ENCODE measurements at regions not wholly inside any gene's neighbourhood (a gene's known extent, or its start where the extent isn't known, plus 50 kb on each side); places are given as distances from the start of the nearest gene placed in this dataset.

GRCh38 chr13:38093425-38093824, 223.9 kb upstream of the TRPC4 start:
- Histone ChIP-seq H4K20me1 (ENCODE audit: insufficient read depth, low read length) (no peaks in the 10 kb centered on the region), H3K79me2 (ENCODE audit: insufficient read depth, low read length) (no peaks in the 10 kb centered on the region), H2AFZ (ENCODE audit: low read depth, low read length) (no peak overlapping the region), H3K4me3 (ENCODE audit: low read depth in 1 of 2, low read length in 2 of 2) (no peak overlapping the region), H3K9ac (ENCODE audit: low read depth, low read length) (no peak overlapping the region), H3K4me1 (ENCODE audit: insufficient read depth, low read length) (no peaks in the 10 kb centered on the region), H3K27ac (ENCODE audit: low read length) (no peak overlapping the region), H3K27me3 (ENCODE audit: insufficient read depth, low read length, poor library complexity) (no peaks in the 10 kb centered on the region), H3K9me3 (ENCODE audit: insufficient read depth, low read length, severe bottlenecking) (no peaks in the 10 kb centered on the region), H3K36me3 (ENCODE audit: insufficient read depth, low read length) (no peaks in the 10 kb centered on the region), H3K4me2 (ENCODE audit: insufficient read depth, low read length) (no peak overlapping the region)
- ATAC-seq (ENCODE audit: insufficient read depth, low read depth) (no peak), DNase-seq (no peak)
- TF ChIP-seq EZH2 (IDR thresholded peaks at IDR 0.05; ENCODE audit: borderline replicate concordance, low read depth, low read length, severe bottlenecking) (no peak), CTCF (IDR thresholded peaks at IDR 0.05; ENCODE audit: borderline replicate concordance, extremely low read depth, low read length, poor library complexity, severe bottlenecking) (no peak)

- Histone ChIP-seq H3K9ac (ENCODE audit: low read depth, low read length) (no peak overlapping the region), H3K27me3 (ENCODE audit: insufficient read depth, low read length, poor library complexity) (no peaks in the 10 kb centered on the region), H3K36me3 (ENCODE audit: insufficient read depth, low read length) (no peaks in the 10 kb centered on the region), H3K4me3 (ENCODE audit: low read depth in 1 of 2, low read length in 2 of 2) (no peak overlapping the region), H3K9me3 (ENCODE audit: insufficient read depth, low read length, severe bottlenecking) (peaks cover 7% of the 10 kb centered on the region), H2AFZ (ENCODE audit: low read depth, low read length) (no peak overlapping the region), H4K20me1 (ENCODE audit: insufficient read depth, low read length) (no peaks in the 10 kb centered on the region), H3K79me2 (ENCODE audit: insufficient read depth, low read length) (no peaks in the 10 kb centered on the region), H3K27ac (ENCODE audit: low read length) (no peak overlapping the region), H3K4me1 (ENCODE audit: insufficient read depth, low read length) (no peaks in the 10 kb centered on the region), H3K4me2 (ENCODE audit: insufficient read depth, low read length) (no peak overlapping the region)
- TF ChIP-seq EZH2 (IDR thresholded peaks at IDR 0.05; ENCODE audit: borderline replicate concordance, low read depth, low read length, severe bottlenecking) (no peak), CTCF (IDR thresholded peaks at IDR 0.05; ENCODE audit: borderline replicate concordance, extremely low read depth, low read length, poor library complexity, severe bottlenecking) (no peak)
- ATAC-seq (ENCODE audit: insufficient read depth, low read depth) (no peak; the same call in 2 of the 3 replicates), DNase-seq (no peak)
These were observed 221.3 kb upstream of the TRPC4 start for GRCh38 chr13:38090913-38091312.

GRCh38 chr13:38086721-38087120, 217.1 kb upstream of the TRPC4 start:
- DNase-seq (no peak), ATAC-seq (ENCODE audit: insufficient read depth, low read depth) (no peak)
- no peaks in the 10 kb centered on the region for H3K79me2 ChIP-seq (ENCODE audit: insufficient read depth, low read length)
- H3K4me3 ChIP-seq (ENCODE audit: low read depth in 1 of 2, low read length in 2 of 2), result no peak overlapping the region
- peaks cover 13% of the 10 kb centered on the region for H3K9me3 ChIP-seq (ENCODE audit: insufficient read depth, low read length, severe bottlenecking)
- H2AFZ ChIP-seq (ENCODE audit: low read depth, low read length), result no peak overlapping the region
- TF ChIP-seq EZH2 (IDR thresholded peaks at IDR 0.05; ENCODE audit: borderline replicate concordance, low read depth, low read length, severe bottlenecking), result no peak
- no peak for TF ChIP-seq CTCF (IDR thresholded peaks at IDR 0.05; ENCODE audit: borderline replicate concordance, extremely low read depth, low read length, poor library complexity, severe bottlenecking)
- H3K27ac ChIP-seq (ENCODE audit: low read length), result no peak overlapping the region
- H4K20me1 ChIP-seq (ENCODE audit: insufficient read depth, low read length), result no peaks in the 10 kb centered on the region
- no peaks in the 10 kb centered on the region for H3K27me3 ChIP-seq (ENCODE audit: insufficient read depth, low read length, poor library complexity)
- no peaks in the 10 kb centered on the region for H3K36me3 ChIP-seq (ENCODE audit: insufficient read depth, low read length)
- H3K9ac ChIP-seq (ENCODE audit: low read depth, low read length), result no peak overlapping the region
- no peak overlapping the region for H3K4me2 ChIP-seq (ENCODE audit: insufficient read depth, low read length)
- H3K4me1 ChIP-seq (ENCODE audit: insufficient read depth, low read length), result no peaks in the 10 kb centered on the region

GRCh38 chr13:38086013-38086412, 216.4 kb upstream of the TRPC4 start:
- Histone ChIP-seq H3K9ac (ENCODE audit: low read depth, low read length) (no peak overlapping the region), H3K9me3 (ENCODE audit: insufficient read depth, low read length, severe bottlenecking) (peaks cover 13% of the 10 kb centered on the region), H3K79me2 (ENCODE audit: insufficient read depth, low read length) (no peaks in the 10 kb centered on the region), H3K27ac (ENCODE audit: low read length) (no peak overlapping the region), H3K4me3 (ENCODE audit: low read depth in 1 of 2, low read length in 2 of 2) (no peak overlapping the region), H3K27me3 (ENCODE audit: insufficient read depth, low read length, poor library complexity) (no peaks in the 10 kb centered on the region), H4K20me1 (ENCODE audit: insufficient read depth, low read length) (no peaks in the 10 kb centered on the region), H3K4me2 (ENCODE audit: insufficient read depth, low read length) (no peak overlapping the region), H3K36me3 (ENCODE audit: insufficient read depth, low read length) (no peaks in the 10 kb centered on the region), H2AFZ (ENCODE audit: low read depth, low read length) (no peak overlapping the region), H3K4me1 (ENCODE audit: insufficient read depth, low read length) (no peaks in the 10 kb centered on the region)
- TF ChIP-seq CTCF (IDR thresholded peaks at IDR 0.05; ENCODE audit: borderline replicate concordance, extremely low read depth, low read length, poor library complexity, severe bottlenecking) (no peak), EZH2 (IDR thresholded peaks at IDR 0.05; ENCODE audit: borderline replicate concordance, low read depth, low read length, severe bottlenecking) (no peak)
- no peak for ATAC-seq (ENCODE audit: insufficient read depth, low read depth)
- DNase-seq, result no peak

Measured in DND-41 (cell line).